HL-60 (cell line): ENCODE measurements at regions not wholly inside any gene's neighbourhood (a gene's known extent, or its start where the extent isn't known, plus 50 kb on each side); places are given as distances from the start of the nearest gene placed in this dataset.

ENCODE experiments used
- DNase-seq, 2 experiments: peaks; one replicate each; pipeline ENCODE4 v3.0.0-alpha.2; 2010 to 2020; ENCODE audit warnings: low read depth in 1 of 2, low spot score in 1 of 2
- H3K27ac ChIP-seq: fragments of 250-450 bp; sonication (Bioruptor Pico); replicated peaks from 2 replicates; pipeline ENCODE4 v1.5.1; 2020; ENCODE audit warnings: mild to moderate bottlenecking, moderate library complexity
- H3K27me3 ChIP-seq: fragments of 250-450 bp; sonication (Bioruptor Pico); 2 replicates; pipeline ENCODE4 v1.5.1; 2021; ENCODE audit warnings: mild to moderate bottlenecking, moderate library complexity; ENCODE audit not compliant: insufficient read depth, poor library complexity, severe bottlenecking
- H3K4me3 ChIP-seq: replicated peaks from 2 replicates; pipeline ENCODE4 v1.5.1; 2011; ENCODE audit warnings: mild to moderate bottlenecking, control low read depth, low read length; ENCODE audit not compliant: insufficient read depth
- GABPA ChIP-seq: IDR thresholded peaks from 2 replicates; pipeline ENCODE4 v1.6.1; 2012; ENCODE audit warnings: low read depth
- POLR2AphosphoS5 ChIP-seq: IDR thresholded peaks from 2 replicates; pipeline ENCODE4 v1.6.1; 2012; ENCODE audit warnings: low read depth
- SPI1 ChIP-seq: IDR thresholded peaks from 2 replicates; pipeline ENCODE4 v1.6.1; 2012; ENCODE audit warnings: low read depth, mild to moderate bottlenecking, borderline replicate concordance
- TF ChIP-seq, protein P1 (sequence below): IDR thresholded peaks from one replicate; pipeline ENCODE4 v1.5.1; 2011; ENCODE audit warnings: low read length, control low read depth, inconsistent platforms; ENCODE audit not compliant: insufficient read depth
- TF ChIP-seq, protein P2 (sequence below): IDR thresholded peaks from 2 replicates; pipeline ENCODE4 v1.6.1; 2012; ENCODE audit warnings: low read depth; ENCODE audit not compliant: insufficient replicate concordance

DNA sequence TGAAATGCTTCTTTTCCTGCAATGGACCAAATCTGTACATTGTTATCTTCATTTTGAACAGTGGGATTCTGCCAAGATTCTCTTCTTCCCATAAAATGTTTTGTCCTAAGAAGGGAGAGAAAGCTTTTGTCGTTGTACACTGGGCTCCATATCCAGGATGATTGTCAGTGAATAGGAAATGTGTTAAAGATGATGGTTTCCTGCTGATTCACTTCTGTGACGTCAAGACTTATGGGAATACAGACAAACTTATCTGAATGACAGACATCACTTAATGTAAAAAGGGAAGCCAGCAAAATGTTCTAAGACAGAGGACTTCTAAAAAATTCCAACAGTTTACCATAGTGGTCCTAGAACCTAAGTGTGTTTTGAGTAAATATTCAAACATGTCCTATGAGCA is 53.7 kb upstream of the HPF1 start:
- H3K27me3 ChIP-seq, result peaks cover 2% of the 10 kb centered on the region
- H3K27ac ChIP-seq, result no peak overlapping the region
- no peak overlapping the region for H3K4me3 ChIP-seq
- DNase-seq, result no peak
- TF ChIP-seq SPI1 (no peak), GABPA (no peak), POLR2AphosphoS5 (no peak)
- TF ChIP-seq, protein P1, sequence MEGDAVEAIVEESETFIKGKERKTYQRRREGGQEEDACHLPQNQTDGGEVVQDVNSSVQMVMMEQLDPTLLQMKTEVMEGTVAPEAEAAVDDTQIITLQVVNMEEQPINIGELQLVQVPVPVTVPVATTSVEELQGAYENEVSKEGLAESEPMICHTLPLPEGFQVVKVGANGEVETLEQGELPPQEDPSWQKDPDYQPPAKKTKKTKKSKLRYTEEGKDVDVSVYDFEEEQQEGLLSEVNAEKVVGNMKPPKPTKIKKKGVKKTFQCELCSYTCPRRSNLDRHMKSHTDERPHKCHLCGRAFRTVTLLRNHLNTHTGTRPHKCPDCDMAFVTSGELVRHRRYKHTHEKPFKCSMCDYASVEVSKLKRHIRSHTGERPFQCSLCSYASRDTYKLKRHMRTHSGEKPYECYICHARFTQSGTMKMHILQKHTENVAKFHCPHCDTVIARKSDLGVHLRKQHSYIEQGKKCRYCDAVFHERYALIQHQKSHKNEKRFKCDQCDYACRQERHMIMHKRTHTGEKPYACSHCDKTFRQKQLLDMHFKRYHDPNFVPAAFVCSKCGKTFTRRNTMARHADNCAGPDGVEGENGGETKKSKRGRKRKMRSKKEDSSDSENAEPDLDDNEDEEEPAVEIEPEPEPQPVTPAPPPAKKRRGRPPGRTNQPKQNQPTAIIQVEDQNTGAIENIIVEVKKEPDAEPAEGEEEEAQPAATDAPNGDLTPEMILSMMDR, result no peak
- TF ChIP-seq, protein P2, sequence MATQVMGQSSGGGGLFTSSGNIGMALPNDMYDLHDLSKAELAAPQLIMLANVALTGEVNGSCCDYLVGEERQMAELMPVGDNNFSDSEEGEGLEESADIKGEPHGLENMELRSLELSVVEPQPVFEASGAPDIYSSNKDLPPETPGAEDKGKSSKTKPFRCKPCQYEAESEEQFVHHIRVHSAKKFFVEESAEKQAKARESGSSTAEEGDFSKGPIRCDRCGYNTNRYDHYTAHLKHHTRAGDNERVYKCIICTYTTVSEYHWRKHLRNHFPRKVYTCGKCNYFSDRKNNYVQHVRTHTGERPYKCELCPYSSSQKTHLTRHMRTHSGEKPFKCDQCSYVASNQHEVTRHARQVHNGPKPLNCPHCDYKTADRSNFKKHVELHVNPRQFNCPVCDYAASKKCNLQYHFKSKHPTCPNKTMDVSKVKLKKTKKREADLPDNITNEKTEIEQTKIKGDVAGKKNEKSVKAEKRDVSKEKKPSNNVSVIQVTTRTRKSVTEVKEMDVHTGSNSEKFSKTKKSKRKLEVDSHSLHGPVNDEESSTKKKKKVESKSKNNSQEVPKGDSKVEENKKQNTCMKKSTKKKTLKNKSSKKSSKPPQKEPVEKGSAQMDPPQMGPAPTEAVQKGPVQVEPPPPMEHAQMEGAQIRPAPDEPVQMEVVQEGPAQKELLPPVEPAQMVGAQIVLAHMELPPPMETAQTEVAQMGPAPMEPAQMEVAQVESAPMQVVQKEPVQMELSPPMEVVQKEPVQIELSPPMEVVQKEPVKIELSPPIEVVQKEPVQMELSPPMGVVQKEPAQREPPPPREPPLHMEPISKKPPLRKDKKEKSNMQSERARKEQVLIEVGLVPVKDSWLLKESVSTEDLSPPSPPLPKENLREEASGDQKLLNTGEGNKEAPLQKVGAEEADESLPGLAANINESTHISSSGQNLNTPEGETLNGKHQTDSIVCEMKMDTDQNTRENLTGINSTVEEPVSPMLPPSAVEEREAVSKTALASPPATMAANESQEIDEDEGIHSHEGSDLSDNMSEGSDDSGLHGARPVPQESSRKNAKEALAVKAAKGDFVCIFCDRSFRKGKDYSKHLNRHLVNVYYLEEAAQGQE, result no peak

GRCh38 chr4:169810325-169811323 is 52.9 kb upstream of the HPF1 start:
- Histone ChIP-seq H3K27ac (no peak overlapping the region), H3K27me3 (no peaks in the 10 kb centered on the region), H3K4me3 (no peak overlapping the region)
- peak; percentile 20 to 63 for DNase-seq
- TF ChIP-seq, protein P2, result no peak
- TF ChIP-seq, protein P1, result peak; percentile 58

DNA sequence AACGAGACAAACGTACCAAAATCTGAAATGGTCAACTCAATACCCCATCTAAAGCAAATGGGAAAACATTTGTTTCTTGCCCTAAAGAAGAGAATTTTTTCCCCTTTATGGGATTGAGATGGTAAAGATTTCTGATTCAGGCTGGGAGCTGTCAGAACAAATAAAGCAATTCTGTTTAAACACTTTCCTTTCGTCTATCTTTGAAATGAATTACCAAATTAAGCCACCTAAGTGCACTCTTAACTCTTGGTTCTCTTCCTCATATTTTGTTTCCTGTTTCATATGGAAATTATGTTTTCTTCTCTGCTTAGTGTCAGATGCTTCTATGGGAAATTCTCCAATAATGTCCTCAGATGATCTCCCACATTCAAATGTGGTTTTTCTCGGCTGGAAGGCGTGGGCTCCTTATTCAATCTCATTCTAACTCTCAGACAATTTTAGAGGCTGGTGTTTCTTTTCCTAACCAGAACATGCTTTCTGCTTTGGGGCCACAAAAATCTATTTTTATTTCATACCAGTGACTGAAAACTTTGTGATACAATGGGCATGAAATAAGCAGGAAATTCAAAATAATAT is 50.3 kb upstream of the HPF1 start:
- no peak for DNase-seq
- no peak overlapping the region for H3K27ac ChIP-seq
- no peak overlapping the region for H3K4me3 ChIP-seq
- TF ChIP-seq, protein P1, result no peak
- no peak for TF ChIP-seq SPI1
- TF ChIP-seq, protein P2, result no peak
- no peak for TF ChIP-seq GABPA
- no peak for TF ChIP-seq POLR2AphosphoS5
- H3K27me3 ChIP-seq, result no peaks in the 10 kb centered on the region
